ENCODE measurements at regions not wholly inside any gene's neighbourhood (a gene's known extent, or its start where the extent isn't known, plus 50 kb on each side); places are given as distances from the start of the nearest gene placed in this dataset.
"Not testable (repeated sequence)": the region's sequence is repeated elsewhere in the genome, so short reads cannot be mapped to it uniquely, and the experiment has no call there.

- no peak for TF ChIP-seq CTCF (IDR thresholded peaks at IDR 0.05; ENCODE audit: insufficient read depth, low read depth, low read length, missing control alignments)
- H3K4me3 ChIP-seq (ENCODE audit: low read depth, low read length) = no peak overlapping the region
- no peak for DNase-seq (ENCODE audit: low read depth)
Measured at GRCh38 chr7:79778786-79779770, 325.6 kb upstream of the MAGI2 start.

GRCh38 chr7:79775911-79776310 is 322.4 kb upstream of the MAGI2 start:
- no peak for TF ChIP-seq CTCF (IDR thresholded peaks at IDR 0.05; ENCODE audit: insufficient read depth, low read depth, low read length, missing control alignments)
- DNase-seq (ENCODE audit: low read depth) = no peak
- H3K4me3 ChIP-seq (ENCODE audit: low read depth, low read length) = no peak overlapping the region

- no peak for TF ChIP-seq CTCF (IDR thresholded peaks at IDR 0.05; ENCODE audit: insufficient read depth, low read depth, low read length, missing control alignments)
- DNase-seq (ENCODE audit: low read depth) = no peak
- no peak overlapping the region for H3K4me3 ChIP-seq (ENCODE audit: low read depth, low read length)
Measured at GRCh38 chr7:79774150-79774549, 320.7 kb upstream of the MAGI2 start.

GRCh38 chr7:79770970-79771369 is 317.5 kb upstream of the MAGI2 start:
- TF ChIP-seq CTCF (IDR thresholded peaks at IDR 0.05; ENCODE audit: insufficient read depth, low read depth, low read length, missing control alignments) = no peak
- no peak overlapping the region for H3K4me3 ChIP-seq (ENCODE audit: low read depth, low read length)
- no peak for DNase-seq (ENCODE audit: low read depth)

GRCh38 chr7:79770063-79770462 is 316.6 kb upstream of the MAGI2 start:
- DNase-seq (ENCODE audit: low read depth) = no peak
- H3K4me3 ChIP-seq (ENCODE audit: low read depth, low read length) = no peak overlapping the region
- TF ChIP-seq CTCF (IDR thresholded peaks at IDR 0.05; ENCODE audit: insufficient read depth, low read depth, low read length, missing control alignments) = no peak

GRCh38 chr7:79767876-79768560 is 314.6 kb upstream of the MAGI2 start:
- DNase-seq (ENCODE audit: low read depth); H3K4me3 ChIP-seq (ENCODE audit: low read depth, low read length): not testable (repeated sequence)

- DNase-seq (ENCODE audit: low read depth); H3K4me3 ChIP-seq (ENCODE audit: low read depth, low read length): not testable (repeated sequence)
Measured at GRCh38 chr7:79767192-79767591, 313.7 kb upstream of the MAGI2 start.

All from GM12865 (cell line).